ENCODE measurements at regions not wholly inside any gene's neighbourhood (a gene's known extent, or its start where the extent isn't known, plus 50 kb on each side); places are given as distances from the start of the nearest gene placed in this dataset.

DNA sequence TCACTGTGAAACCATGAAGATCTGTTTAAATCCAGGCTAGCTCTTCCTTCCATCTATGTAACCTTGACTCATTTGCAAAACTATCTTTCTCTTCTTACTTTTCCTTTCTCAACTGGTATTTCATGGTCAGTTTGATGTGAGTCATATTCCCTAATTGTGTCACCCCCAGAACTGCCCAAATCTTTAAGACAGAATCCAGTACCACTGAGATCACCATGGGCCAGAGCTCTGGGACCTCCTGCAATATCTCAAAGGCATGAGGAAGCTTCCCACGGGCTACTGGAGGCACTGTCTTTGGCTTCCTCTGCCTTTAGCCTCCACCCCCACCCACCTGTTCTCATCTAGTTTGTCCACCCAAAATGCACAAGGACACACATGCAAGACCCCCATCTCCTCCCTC, 274.4 kb upstream of the FMN2 start:
- ChIA-PET POLR2A (ENCODE audit: low non-redundant PET) (no interaction called here), CTCF (no interaction called here)
- H3K27me3 ChIP-seq (replicated peaks; ENCODE audit: insufficient read depth, low read depth, low read length, poor library complexity), result no peaks in the 10 kb centered on the region
- no peak for TF ChIP-seq EZH2 (IDR thresholded peaks at IDR 0.05; ENCODE audit: borderline replicate concordance, low read depth, low read length, poor library complexity, severe bottlenecking)
- TF ChIP-seq, protein P1, sequence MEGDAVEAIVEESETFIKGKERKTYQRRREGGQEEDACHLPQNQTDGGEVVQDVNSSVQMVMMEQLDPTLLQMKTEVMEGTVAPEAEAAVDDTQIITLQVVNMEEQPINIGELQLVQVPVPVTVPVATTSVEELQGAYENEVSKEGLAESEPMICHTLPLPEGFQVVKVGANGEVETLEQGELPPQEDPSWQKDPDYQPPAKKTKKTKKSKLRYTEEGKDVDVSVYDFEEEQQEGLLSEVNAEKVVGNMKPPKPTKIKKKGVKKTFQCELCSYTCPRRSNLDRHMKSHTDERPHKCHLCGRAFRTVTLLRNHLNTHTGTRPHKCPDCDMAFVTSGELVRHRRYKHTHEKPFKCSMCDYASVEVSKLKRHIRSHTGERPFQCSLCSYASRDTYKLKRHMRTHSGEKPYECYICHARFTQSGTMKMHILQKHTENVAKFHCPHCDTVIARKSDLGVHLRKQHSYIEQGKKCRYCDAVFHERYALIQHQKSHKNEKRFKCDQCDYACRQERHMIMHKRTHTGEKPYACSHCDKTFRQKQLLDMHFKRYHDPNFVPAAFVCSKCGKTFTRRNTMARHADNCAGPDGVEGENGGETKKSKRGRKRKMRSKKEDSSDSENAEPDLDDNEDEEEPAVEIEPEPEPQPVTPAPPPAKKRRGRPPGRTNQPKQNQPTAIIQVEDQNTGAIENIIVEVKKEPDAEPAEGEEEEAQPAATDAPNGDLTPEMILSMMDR (conservative IDR thresholded peaks at IDR 0.05; ENCODE audit: low read depth, low read length), result no peak
- no peak for DNase-seq (ENCODE audit: low spot score)
- no peaks in the 10 kb centered on the region for H3K4me1 ChIP-seq (ENCODE audit: insufficient read depth, low read length, poor library complexity, severe bottlenecking)
- H3K4me3 ChIP-seq (ENCODE audit: low read depth, low read length, poor library complexity, severe bottlenecking), result no peak overlapping the region
- no peaks in the 10 kb centered on the region for H3K9me3 ChIP-seq (ENCODE audit: low read depth, low read length, poor library complexity, severe bottlenecking)
- BruUV-seq (replicated peaks), result no TSS peak
- no peaks in the 10 kb centered on the region for H3K36me3 ChIP-seq (ENCODE audit: insufficient read depth, low read length, poor library complexity, severe bottlenecking)
- intact Hi-C loops (cut with micrococcal nuclease; ENCODE audit: unreplicated experiment), result no loop called here
- no peak overlapping the region for H3K27ac ChIP-seq (ENCODE audit: low read depth, low read length, poor library complexity, severe bottlenecking)

DNA sequence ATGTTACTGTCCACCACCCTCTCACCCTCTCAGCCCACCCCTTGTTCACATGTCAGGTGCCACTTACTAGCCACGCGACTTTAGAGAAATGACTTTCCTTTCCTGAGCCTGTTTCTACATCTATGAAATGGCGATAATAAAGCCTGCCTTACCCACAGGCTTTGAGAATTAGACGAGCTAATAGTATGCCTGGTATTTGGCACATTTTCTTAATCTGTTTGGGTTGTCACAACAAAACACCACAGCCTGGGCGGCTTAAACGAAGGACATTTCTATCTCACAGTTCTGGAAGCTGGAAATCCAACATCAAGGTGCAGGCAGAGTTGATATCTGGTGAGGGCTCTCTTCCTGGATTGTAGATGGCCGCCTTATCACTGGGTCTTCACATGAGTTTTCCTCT, 273.9 kb upstream of the FMN2 start:
- BruUV-seq (replicated peaks), result no TSS peak
- H3K27ac ChIP-seq (ENCODE audit: low read depth, low read length, poor library complexity, severe bottlenecking), result no peak overlapping the region
- no peak overlapping the region for H3K4me3 ChIP-seq (ENCODE audit: low read depth, low read length, poor library complexity, severe bottlenecking)
- no peaks in the 10 kb centered on the region for H3K36me3 ChIP-seq (ENCODE audit: insufficient read depth, low read length, poor library complexity, severe bottlenecking)
- intact Hi-C loops (cut with micrococcal nuclease; ENCODE audit: unreplicated experiment), result no loop called here
- ChIA-PET CTCF (no interaction called here), POLR2A (ENCODE audit: low non-redundant PET) (no interaction called here)
- H3K27me3 ChIP-seq (replicated peaks; ENCODE audit: insufficient read depth, low read depth, low read length, poor library complexity), result no peaks in the 10 kb centered on the region
- TF ChIP-seq, protein P1 (conservative IDR thresholded peaks at IDR 0.05; ENCODE audit: low read depth, low read length), result no peak
- no peak for TF ChIP-seq EZH2 (IDR thresholded peaks at IDR 0.05; ENCODE audit: borderline replicate concordance, low read depth, low read length, poor library complexity, severe bottlenecking)
- H3K9me3 ChIP-seq (ENCODE audit: low read depth, low read length, poor library complexity, severe bottlenecking), result no peaks in the 10 kb centered on the region
- H3K4me1 ChIP-seq (ENCODE audit: insufficient read depth, low read length, poor library complexity, severe bottlenecking), result no peaks in the 10 kb centered on the region
- no peak for DNase-seq (ENCODE audit: low spot score)

DNA sequence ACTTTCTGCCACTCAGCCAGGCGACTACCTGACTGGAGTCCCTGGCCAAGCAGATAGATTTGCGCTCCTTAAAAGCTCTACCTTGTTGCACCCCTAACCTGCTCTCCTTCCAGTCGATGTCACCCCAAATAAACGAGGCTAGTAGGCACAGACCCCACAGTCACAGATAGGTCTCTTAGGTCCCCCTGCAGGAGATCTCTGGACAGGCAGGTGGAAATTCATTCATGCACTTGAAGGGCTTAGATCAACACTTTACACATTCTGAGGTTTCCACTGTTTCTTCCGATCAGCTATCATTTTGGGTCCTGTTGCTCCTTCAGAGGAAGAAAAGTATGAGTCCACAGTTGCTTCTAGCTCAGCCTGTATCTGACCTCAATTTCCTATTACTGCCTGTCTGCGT, 272.6 kb upstream of the FMN2 start:
- no peak for TF ChIP-seq EZH2 (IDR thresholded peaks at IDR 0.05; ENCODE audit: borderline replicate concordance, low read depth, low read length, poor library complexity, severe bottlenecking)
- TF ChIP-seq, protein P1 (conservative IDR thresholded peaks at IDR 0.05; ENCODE audit: low read depth, low read length), result no peak
- H3K4me3 ChIP-seq (ENCODE audit: low read depth, low read length, poor library complexity, severe bottlenecking), result no peak overlapping the region
- no peaks in the 10 kb centered on the region for H3K4me1 ChIP-seq (ENCODE audit: insufficient read depth, low read length, poor library complexity, severe bottlenecking)
- H3K36me3 ChIP-seq (ENCODE audit: insufficient read depth, low read length, poor library complexity, severe bottlenecking), result no peaks in the 10 kb centered on the region
- no peak overlapping the region for H3K27ac ChIP-seq (ENCODE audit: low read depth, low read length, poor library complexity, severe bottlenecking)
- H3K27me3 ChIP-seq (replicated peaks; ENCODE audit: insufficient read depth, low read depth, low read length, poor library complexity), result no peaks in the 10 kb centered on the region
- CTCF ChIA-PET, result no interaction called here
- H3K9me3 ChIP-seq (ENCODE audit: low read depth, low read length, poor library complexity, severe bottlenecking), result no peaks in the 10 kb centered on the region
- no TSS peak for BruUV-seq (replicated peaks)
- DNase-seq (ENCODE audit: low spot score), result no peak
- POLR2A ChIA-PET (ENCODE audit: low non-redundant PET), result no interaction called here
- intact Hi-C loops (cut with micrococcal nuclease; ENCODE audit: unreplicated experiment), result no loop called here
